Heart right ventricle (tissue), 16 donors: ENCODE measurements at regions not wholly inside any gene's neighbourhood (a gene's known extent, or its start where the extent isn't known, plus 50 kb on each side); places are given as distances from the start of the nearest gene placed in this dataset.

ENCODE experiments used
- ATAC-seq, 8 donors: fragments of 200-7000 bp; cut with Tn5 transposase; one replicate each; pipeline ENCODE4 v1.9.1; 2020; ENCODE audit warnings: mild to moderate bottlenecking in 8 of 8, moderate library complexity in 8 of 8, moderate number of reproducible peaks in 1 of 8
- DNase-seq, 2 donors: peaks; one replicate each; pipeline ENCODE4 v3.0.0-alpha.2; 2020
- H3K27ac ChIP-seq, 10 donors: fragments of 200-600 bp; sonication (generic) in 2 of 10; one replicate each; pipeline versions ENCODE4 v1.5.0 to v1.8.0; 2020 to 2022; ENCODE audit warnings: mild to moderate bottlenecking in 3 of 10
- H3K27me3 ChIP-seq, 7 donors: fragments of 200-600 bp; one replicate each; pipeline ENCODE4 v1.8.0; 2021 to 2022; ENCODE audit warnings: mild to moderate bottlenecking in 2 of 7
- H3K36me3 ChIP-seq, 9 donors: fragments of 200-600 bp; sonication (generic) in 1 of 9; one replicate each; pipeline versions ENCODE4 v1.5.0 to v1.8.0; 2020 to 2022; ENCODE audit warnings: mild to moderate bottlenecking in 2 of 9
- H3K4me1 ChIP-seq, 9 donors: fragments of 200-600 bp; sonication (generic) in 1 of 9; one replicate each; pipeline versions ENCODE4 v1.5.0 to v1.8.0; 2020 to 2022; ENCODE audit warnings: mild to moderate bottlenecking in 4 of 9
- H3K4me3 ChIP-seq, 10 donors: fragments of 200-600 bp; sonication (generic) in 2 of 10; one replicate each; pipeline versions ENCODE4 v1.5.0 to v1.8.0; 2020 to 2022; ENCODE audit warnings: mild to moderate bottlenecking in 7 of 10, moderate library complexity in 2 of 10
- H3K9me3 ChIP-seq, 11 donors: fragments of 200-600 bp in 10 of 11; sonication (generic) in 2 of 11; one replicate each; pipeline versions ENCODE4 v1.5.0 to v1.8.0; 2013 to 2022; ENCODE audit warnings: mild to moderate bottlenecking in 2 of 11, control low read depth in 1 of 11, moderate library complexity in 1 of 11
- CTCF ChIP-seq, 9 donors: fragments of 200-600 bp; sonication (generic) in 2 of 9; IDR thresholded peaks; one replicate each; pipeline versions ENCODE4 v1.5.0 to v1.8.0; 2021 to 2022; ENCODE audit warnings: antibody characterized with exemption in 9 of 9, mild to moderate bottlenecking in 5 of 9, moderate library complexity in 1 of 9
- WGBS, 2 donors: extraction: QIAGEN DNeasy Blood & Tissue Kit; methylation state at CpG; one replicate each; pipeline ENCODE4 v1.1.7; 2013; ENCODE audit warnings: inconsistent platforms in 1 of 2; 5-methylcytosine and 5-hydroxymethylcytosine counted together
- intact Hi-C, 10 donors: fragments of 100-400 bp; cut with DNase I; formaldehyde crosslinking; loops; one replicate each; pipeline versions ENCODE4 v1.11.1 to v1.14.2; 2022
- donor health status: Arrhythmogenic right ventricular cardiomyopathy.
- donor health status: ischemic (EF 13 %, LVEDD 7.1; RV severe dilation, severe dysfunction).
- donor health status: healthy with polysubstance abuse.
- donor health status: DM: no; HTN: yes; CAD: no.
- donor health status: DM: no; HTN: no; CAD: no.
- donor health status: ischemic (EF 25% LVEDD 6.9; RV normal size, moderate dysfunction).
- donor health status: ischemic (EF 25% LVEDD 5.7; RV mildly dilated, moderate dysfunction).
- donor health status: healthy.
- donor health status: DM: yes; HTN: yes; CAD: no.
- donor health status: Ischemic cardiomyopathy.
- donor health status: ischemic (EF 35%, LVEDD 5.7; RV mildly dilated, moderate dysfunction).
- donor health status: nonischemic (EF 11% LVEDD 7.7; RV severe dilation, severe dysfunction).
- donor health status: DM: yes; HTN: yes; CAD: no.
- donor health status: PGD.
- donor health status: ischemic (EF 29% LVEDD 5.4; RV normal size, mild dysfunction).
- donor health status: nonischemic (EF 23%, LVEDD 6.1; RV moderate dilation, normal function).

GRCh38 chr3:79848876-79849275, 81.1 kb upstream of the ROBO1 start:
- H3K9me3 ChIP-seq: no peaks in the 10 kb centered on the region
- H3K4me1 ChIP-seq: no peaks in the 10 kb centered on the region
- no peaks in the 10 kb centered on the region for H3K27me3 ChIP-seq
- no peak overlapping the region for H3K27ac ChIP-seq
- H3K36me3 ChIP-seq: no peaks in the 10 kb centered on the region
- no peak overlapping the region for H3K4me3 ChIP-seq
- TF ChIP-seq CTCF (IDR thresholded peaks at IDR 0.05): no peak
- no peak for ATAC-seq
- no peak for DNase-seq
- intact Hi-C loops: no loop called here
- WGBS, 2 donors: 89 to 91% methylated on average over 4 of the region's 4 CpGs

GRCh38 chr3:79847928-79848327, 80.1 kb upstream of the ROBO1 start:
- Histone ChIP-seq H3K4me1 (no peaks in the 10 kb centered on the region), H3K4me3 (no peak overlapping the region), H3K9me3 (no peaks in the 10 kb centered on the region), H3K27ac (no peak overlapping the region), H3K36me3 (no peaks in the 10 kb centered on the region), H3K27me3 (no peaks in the 10 kb centered on the region)
- 54 to 58% methylated on average over 3 of the region's 3 CpGs for WGBS, 2 donors
- intact Hi-C loops: no loop called here
- DNase-seq (no peak), ATAC-seq (no peak)
- TF ChIP-seq CTCF (IDR thresholded peaks at IDR 0.05): no peak

- WGBS, 2 donors: 62 to 64% methylated on average over 9 of the region's 9 CpGs
Measured at GRCh38 chr3:79846148-79846933, 78.5 kb upstream of the ROBO1 start.

DNA sequence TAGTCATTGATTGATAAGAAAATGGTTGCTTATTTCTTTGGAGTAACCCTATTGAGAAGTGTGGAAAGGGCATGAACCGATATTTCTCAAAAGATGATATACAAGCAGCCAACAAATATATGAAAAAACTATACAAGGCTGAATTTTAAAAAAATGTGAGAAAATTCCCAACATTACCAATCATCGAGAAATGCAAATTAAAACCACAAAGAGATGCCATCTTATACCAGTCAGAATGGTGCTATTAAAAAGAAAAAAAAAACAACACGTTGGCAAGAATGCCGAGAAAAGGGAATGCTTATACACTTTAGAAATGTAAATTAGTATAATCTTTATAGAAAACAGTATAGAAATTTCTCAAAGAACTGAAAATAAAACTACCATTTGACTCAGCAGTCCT, 77.7 kb upstream of the ROBO1 start:
- no peaks in the 10 kb centered on the region for H3K36me3 ChIP-seq
- no peak overlapping the region for H3K4me3 ChIP-seq
- 90 to 92% methylated on average over 4 of the region's 4 CpGs for WGBS, 2 donors
- no peaks in the 10 kb centered on the region for H3K4me1 ChIP-seq
- H3K27me3 ChIP-seq: no peaks in the 10 kb centered on the region
- DNase-seq (no peak), ATAC-seq (no peak)
- TF ChIP-seq CTCF (IDR thresholded peaks at IDR 0.05): no peak
- no peak overlapping the region for H3K27ac ChIP-seq
- intact Hi-C loops: no loop called here
- H3K9me3 ChIP-seq: peaks cover 0 to 8% (median 0%) of the 10 kb centered on the region in 11 donors

More at GRCh38 chr3:79846148-79846933, 78.5 kb upstream of the ROBO1 start:
- Histone ChIP-seq H3K4me3 (no peak overlapping the region), H3K9me3 (peaks cover 0 to 8% (median 0%) of the 10 kb centered on the region in 11 donors), H3K27ac (no peak overlapping the region), H3K27me3 (no peaks in the 10 kb centered on the region), H3K36me3 (no peaks in the 10 kb centered on the region), H3K4me1 (no peaks in the 10 kb centered on the region)
- DNase-seq: no peak
- intact Hi-C loops: no loop called here
- peak in 3 of 9 donors; percentile 11 to 22 (median 17) for TF ChIP-seq CTCF (IDR thresholded peaks at IDR 0.05)
- ATAC-seq: no peak
